MG63 (cell line): ENCODE measurements at regions not wholly inside any gene's neighbourhood (a gene's known extent, or its start where the extent isn't known, plus 50 kb on each side); places are given as distances from the start of the nearest gene placed in this dataset.
A peak's percentile ranks its signal among the peaks of the same experiment; 100 is the strongest.
"Not testable (repeated sequence)": the region's sequence is repeated elsewhere in the genome, so short reads cannot be mapped to it uniquely, and the experiment has no call there.

Experiments used
- DNase-seq: peaks from one replicate; pipeline ENCODE4 v3.0.0-alpha.2; 2020
- H3K27me3 ChIP-seq: fragments of 250-450 bp; sonication (Bioruptor Pico); 2 replicates; pipeline ENCODE4 v1.5.1; 2020; ENCODE audit warnings: mild to moderate bottlenecking, moderate library complexity
- H3K36me3 ChIP-seq: fragments of 250-450 bp; sonication (Bioruptor Pico); 2 replicates; pipeline ENCODE4 v1.5.1; 2020; ENCODE audit warnings: mild to moderate bottlenecking, moderate library complexity
- H3K4me3 ChIP-seq: fragments of 250-450 bp; sonication (Bioruptor Pico); 2 replicates; pipeline ENCODE4 v1.5.1; 2020; ENCODE audit warnings: mild to moderate bottlenecking, moderate library complexity
- H3K9me3 ChIP-seq: fragments of 250-450 bp; sonication (Bioruptor Pico); 2 replicates; pipeline ENCODE4 v1.5.1; 2020; ENCODE audit warnings: mild to moderate bottlenecking, moderate library complexity

DNA sequence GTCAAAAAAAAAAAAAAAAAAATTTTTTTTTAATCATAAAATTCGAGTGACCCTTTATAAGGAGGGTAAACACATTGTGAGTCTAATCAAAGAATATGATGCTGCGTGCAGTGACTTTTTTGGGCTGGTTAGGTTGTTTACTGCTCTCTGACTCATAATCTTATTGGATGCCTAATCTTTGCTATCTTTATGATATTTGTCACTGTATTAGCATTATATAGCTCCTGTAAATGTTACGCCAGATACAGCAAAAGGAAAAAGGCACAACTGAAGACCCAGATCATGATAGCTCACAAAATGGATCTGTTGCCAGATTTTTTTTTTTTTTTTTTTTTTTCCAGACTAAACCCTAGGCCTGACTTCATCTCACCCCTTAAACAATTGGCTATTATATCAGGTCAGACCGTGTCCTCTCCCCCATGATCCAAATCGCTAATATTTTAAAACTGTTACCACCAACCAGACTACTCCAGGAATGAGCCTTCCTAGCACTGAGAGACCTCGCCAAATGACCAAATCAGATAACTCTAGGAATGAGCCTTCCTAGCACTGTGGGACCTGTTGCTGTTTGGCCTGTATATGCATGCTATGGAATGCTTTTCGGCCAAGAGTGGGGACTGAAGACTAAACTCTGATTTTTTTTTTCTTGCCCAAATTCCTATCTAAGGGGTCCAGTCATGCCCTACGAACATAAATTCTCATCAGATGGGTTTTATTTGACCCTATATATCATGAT, 131.7 kb upstream of the MYO10 start:
- Histone ChIP-seq H3K27me3 (no peaks in the 10 kb centered on the region), H3K4me3 (no peak overlapping the region), H3K36me3 (no peaks in the 10 kb centered on the region), H3K9me3 (no peaks in the 10 kb centered on the region)
- no peak for DNase-seq

DNA sequence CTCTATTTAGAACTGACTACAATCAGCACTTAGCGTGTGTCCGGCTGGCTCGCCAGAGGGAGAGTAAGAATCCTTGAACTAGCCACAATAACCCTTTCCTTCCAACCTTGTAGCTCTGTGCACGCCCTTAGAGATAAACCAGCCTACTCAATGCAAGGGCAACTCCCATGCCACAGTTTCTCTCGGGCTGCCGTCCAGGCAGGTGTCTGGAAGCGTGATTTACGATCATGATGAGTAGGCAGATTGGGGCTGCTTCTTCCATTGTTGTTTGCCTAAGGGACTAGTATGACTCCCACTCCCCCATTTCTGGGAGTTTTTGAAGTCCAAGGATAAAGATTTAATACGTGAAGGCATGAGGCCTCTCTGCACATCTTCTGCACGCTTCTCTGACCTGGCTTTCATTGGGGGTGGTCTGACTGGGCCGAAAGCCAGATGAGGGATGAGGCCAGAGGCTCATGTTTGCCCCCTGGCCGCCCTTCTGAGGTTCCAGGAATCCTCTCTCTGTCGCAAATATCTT, 134.0 kb upstream of the MYO10 start:
- Histone ChIP-seq H3K36me3 (no peaks in the 10 kb centered on the region), H3K9me3 (no peaks in the 10 kb centered on the region), H3K27me3 (no peaks in the 10 kb centered on the region), H3K4me3 (no peak overlapping the region)
- no peak for DNase-seq

GRCh38 chr5:17070647-17071046, 134.6 kb upstream of the MYO10 start:
- H3K4me3 ChIP-seq = no peak overlapping the region
- H3K36me3 ChIP-seq = no peaks in the 10 kb centered on the region
- DNase-seq = no peak
- H3K9me3 ChIP-seq = no peaks in the 10 kb centered on the region
- no peaks in the 10 kb centered on the region for H3K27me3 ChIP-seq

DNA sequence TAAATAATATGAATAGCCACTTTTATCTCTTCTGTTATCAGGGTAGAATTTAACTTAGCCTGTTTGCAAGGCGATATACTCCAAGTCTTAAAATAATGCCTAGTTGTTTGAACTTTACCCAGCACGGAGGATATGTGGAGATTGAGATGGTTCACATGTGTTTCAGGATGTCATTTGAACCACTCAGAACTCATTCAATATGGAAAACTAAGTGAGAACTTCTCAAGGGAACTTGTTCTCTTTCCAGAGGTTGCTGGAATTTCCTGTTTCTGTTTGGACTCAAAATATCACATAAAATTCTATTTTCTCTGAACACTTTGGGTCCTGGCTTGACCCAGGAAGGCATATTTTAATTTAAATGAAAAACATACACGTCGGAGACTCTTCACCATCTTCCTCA, 139.1 kb upstream of the MYO10 start:
- H3K9me3 ChIP-seq = no peaks in the 10 kb centered on the region
- no peak for DNase-seq
- no peaks in the 10 kb centered on the region for H3K27me3 ChIP-seq
- H3K4me3 ChIP-seq = no peak overlapping the region
- no peaks in the 10 kb centered on the region for H3K36me3 ChIP-seq

DNA sequence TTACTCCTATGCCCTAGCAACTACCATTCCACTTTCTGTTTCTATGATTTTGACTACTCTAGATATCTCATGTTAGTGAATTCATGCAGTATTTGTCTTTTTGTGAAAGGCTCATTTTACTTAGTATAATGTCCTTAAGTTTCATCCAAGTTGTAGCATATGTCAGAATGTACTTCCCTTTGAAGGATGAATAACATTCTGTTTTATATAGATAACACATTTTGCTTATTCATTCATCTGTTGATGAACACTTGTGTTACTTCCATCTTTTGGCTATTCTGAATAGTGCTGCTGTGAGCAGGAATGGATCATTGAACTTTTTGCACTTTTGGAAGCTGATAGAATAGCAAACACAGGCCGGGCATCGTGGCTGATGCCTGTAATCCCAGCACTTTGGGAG, 140.2 kb upstream of the MYO10 start:
- Histone ChIP-seq H3K27me3 (no peaks in the 10 kb centered on the region), H3K4me3 (no peak overlapping the region), H3K9me3 (no peaks in the 10 kb centered on the region), H3K36me3 (no peaks in the 10 kb centered on the region)
- no peak for DNase-seq

DNA sequence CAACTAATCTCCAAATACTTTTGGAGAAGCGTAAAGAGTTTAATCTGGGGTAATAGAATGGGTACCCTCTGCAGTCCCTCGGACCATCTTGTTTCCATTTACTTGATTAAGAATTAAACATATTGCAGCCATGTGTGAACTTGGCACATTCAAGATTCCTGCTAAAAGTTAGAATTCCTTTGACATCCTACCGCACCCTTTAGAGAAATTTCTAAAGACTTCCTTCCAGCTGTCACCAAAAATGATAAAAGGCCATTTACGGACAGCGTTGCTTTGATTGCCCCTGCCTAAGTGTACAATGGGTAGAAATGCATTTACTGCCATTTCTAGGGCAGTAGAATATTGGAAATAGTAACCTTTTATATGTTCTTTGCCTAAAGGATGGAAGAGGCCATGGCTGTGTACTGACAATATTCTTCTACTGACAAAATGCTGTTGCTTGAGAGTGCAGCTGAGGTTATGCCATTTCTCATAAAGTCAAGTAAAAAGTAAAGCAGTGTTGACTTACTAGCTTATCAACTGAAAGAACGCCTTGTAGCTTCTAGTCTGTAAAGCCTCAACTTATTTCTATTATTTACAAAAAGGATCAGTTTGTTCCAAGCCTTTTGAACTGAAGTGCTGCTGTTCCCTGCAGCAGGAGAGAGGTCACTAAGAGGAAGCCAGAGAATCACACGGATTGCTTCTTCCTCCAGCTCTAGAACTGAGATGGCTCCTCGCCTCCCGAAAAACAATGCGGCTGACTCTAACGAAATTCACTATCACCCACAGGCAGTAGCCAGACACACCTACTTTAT, 139.8 kb upstream of the BASP1 start:
- Histone ChIP-seq H3K36me3 (no peaks in the 10 kb centered on the region), H3K27me3 (no peaks in the 10 kb centered on the region), H3K4me3 (no peak overlapping the region), H3K9me3 (no peaks in the 10 kb centered on the region)
- no peak for DNase-seq

- H3K4me3 ChIP-seq = no peak overlapping the region
- no peaks in the 10 kb centered on the region for H3K9me3 ChIP-seq
- DNase-seq = no peak
- no peaks in the 10 kb centered on the region for H3K36me3 ChIP-seq
- H3K27me3 ChIP-seq = no peaks in the 10 kb centered on the region
Measured at GRCh38 chr5:17079562-17079961, 137.9 kb upstream of the BASP1 start.

DNA sequence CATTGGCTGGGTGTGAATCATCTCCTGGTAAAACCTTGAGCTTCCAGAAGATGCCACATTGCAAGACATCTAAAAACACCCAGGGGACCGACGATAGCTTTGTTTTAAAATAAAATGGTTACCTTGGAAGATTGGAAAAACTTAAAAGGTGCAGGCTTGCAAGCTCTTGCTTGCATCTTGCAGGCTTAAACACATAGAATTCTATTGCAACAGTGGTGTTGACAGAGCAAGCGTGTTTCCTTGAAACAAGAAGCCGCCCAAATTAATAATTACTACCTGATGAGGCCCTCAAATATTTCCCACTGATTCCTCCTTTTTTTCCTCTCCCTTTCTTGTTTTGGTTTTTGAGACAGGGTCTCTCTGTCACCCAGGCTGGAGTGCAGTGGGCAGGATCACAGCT, 137.1 kb upstream of the BASP1 start:
- H3K4me3 ChIP-seq = no peak overlapping the region
- no peak for DNase-seq
- H3K27me3 ChIP-seq = no peaks in the 10 kb centered on the region
- H3K9me3 ChIP-seq = no peaks in the 10 kb centered on the region
- H3K36me3 ChIP-seq = no peaks in the 10 kb centered on the region

DNA sequence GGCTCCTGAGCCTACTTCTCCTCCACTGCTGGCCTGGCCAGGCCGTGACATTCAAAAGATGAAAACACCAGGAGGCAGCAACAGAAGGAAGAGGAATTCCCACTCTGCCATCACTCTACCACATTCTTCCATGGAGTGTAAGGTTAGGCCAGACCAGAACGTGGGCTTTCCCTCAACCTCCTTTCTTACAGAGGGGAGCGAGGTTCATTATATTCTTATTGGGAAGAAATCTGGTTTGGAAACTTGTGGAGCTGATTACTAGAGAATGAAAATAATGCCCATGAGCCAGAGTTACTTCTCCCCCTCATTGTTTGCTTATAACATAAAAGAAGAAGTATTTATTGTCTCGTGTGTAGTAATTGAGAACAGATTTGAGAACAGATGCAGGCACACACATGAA, 136.3 kb upstream of the BASP1 start:
- Histone ChIP-seq H3K36me3 (no peaks in the 10 kb centered on the region), H3K9me3 (no peaks in the 10 kb centered on the region), H3K4me3 (no peak overlapping the region), H3K27me3 (no peaks in the 10 kb centered on the region)
- DNase-seq = no peak

- DNase-seq, H3K4me3 ChIP-seq, H3K9me3 ChIP-seq, H3K36me3 ChIP-seq, H3K27me3 ChIP-seq: not testable (repeated sequence)
Measured at GRCh38 chr5:17083276-17083675, 134.2 kb upstream of the BASP1 start.

DNA sequence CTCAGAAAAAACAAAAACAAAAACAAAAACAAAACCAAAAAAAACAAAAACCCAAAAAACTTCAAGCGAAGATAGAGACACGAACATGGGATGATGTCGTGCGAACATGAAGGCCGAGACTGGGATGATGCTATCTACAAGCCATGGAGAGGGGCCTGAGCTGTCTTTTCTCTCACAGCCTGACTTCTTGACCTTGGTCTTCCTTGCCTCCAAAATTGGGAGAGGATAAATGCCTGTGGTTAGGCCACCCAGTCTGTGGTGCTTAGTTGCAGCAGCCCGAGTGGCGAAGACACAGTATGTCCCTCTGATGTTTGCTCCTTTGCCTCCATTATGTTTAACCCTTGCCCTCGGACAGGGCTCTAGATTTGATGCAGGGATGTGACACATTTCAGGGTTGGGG, 130.4 kb upstream of the BASP1 start:
- Histone ChIP-seq H3K4me3 (no peak overlapping the region), H3K9me3 (no peaks in the 10 kb centered on the region), H3K27me3 (no peaks in the 10 kb centered on the region), H3K36me3 (no peaks in the 10 kb centered on the region)
- no peak for DNase-seq

DNA sequence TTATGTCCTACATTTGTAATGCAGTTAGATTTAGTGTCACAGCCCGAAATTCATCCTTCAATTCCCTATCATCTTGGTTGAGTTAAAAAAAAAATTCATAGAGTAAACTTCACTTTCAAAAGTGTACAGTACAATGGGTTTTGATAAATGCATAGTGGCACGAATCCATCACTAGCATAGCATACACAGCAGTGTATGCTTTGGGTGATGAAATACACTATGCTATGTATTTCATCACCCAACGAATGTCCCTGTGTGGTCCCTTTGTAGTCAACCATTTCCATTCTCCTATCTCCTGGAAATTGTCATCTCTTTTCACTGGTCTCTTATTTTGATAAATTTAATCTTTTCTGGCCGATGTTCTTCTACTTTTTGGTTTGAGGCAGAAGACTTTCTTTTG, 129.4 kb upstream of the BASP1 start:
- no peaks in the 10 kb centered on the region for H3K36me3 ChIP-seq
- DNase-seq = no peak
- H3K9me3 ChIP-seq = no peaks in the 10 kb centered on the region
- no peaks in the 10 kb centered on the region for H3K27me3 ChIP-seq
- no peak overlapping the region for H3K4me3 ChIP-seq

GRCh38 chr5:17089001-17089400, 128.4 kb upstream of the BASP1 start:
- no peak overlapping the region for H3K4me3 ChIP-seq
- DNase-seq = no peak
- H3K9me3 ChIP-seq = no peaks in the 10 kb centered on the region
- no peaks in the 10 kb centered on the region for H3K27me3 ChIP-seq
- no peaks in the 10 kb centered on the region for H3K36me3 ChIP-seq

DNA sequence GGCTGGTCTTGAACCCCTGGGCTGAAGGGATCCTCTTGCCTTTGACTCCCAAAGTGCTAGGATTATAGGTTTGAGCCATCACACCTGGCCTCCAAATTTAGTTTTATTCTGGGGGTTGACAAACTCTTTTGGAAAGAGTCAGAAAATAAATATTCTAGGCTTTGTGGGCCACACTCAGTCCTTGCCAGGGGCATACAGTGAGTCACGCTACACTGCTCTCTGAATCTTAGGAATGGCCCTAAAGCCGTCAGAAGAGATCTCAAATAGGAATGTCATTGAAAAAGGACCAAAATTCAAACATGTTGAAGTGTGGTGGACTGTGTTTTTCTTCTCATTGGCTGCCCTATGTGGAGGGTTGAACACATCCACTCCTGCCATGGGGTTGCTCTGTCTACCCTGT, 127.7 kb upstream of the BASP1 start:
- H3K27me3 ChIP-seq = no peaks in the 10 kb centered on the region
- no peaks in the 10 kb centered on the region for H3K36me3 ChIP-seq

DNA sequence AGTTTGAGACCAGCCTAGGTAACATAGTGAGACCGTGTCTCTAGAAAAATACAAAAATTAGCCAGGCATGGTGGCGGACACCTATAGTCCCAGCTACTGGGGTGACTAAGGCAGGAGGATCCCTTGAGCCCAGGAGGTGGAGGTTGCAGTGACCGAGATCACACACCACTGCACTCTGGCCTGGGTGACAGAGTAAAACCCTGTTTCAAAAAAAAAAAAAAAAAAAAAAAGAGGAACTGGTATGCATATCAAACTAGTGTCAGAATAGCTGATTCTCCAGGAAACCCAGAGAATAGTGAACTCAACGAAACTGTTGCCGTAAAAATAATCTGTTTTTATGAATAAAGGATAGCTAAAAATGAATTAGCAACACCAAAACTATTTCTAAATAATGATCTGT, 126.6 kb upstream of the BASP1 start:
- Histone ChIP-seq H3K36me3 (no peaks in the 10 kb centered on the region), H3K9me3 (no peaks in the 10 kb centered on the region), H3K27me3 (no peaks in the 10 kb centered on the region), H3K4me3 (no peak overlapping the region)
- DNase-seq = no peak

More for the DNA sequence above, 127.7 kb upstream of the BASP1 start:
- H3K4me3 ChIP-seq = no peak overlapping the region
- H3K9me3 ChIP-seq = no peaks in the 10 kb centered on the region
- peak; percentile 79 for DNase-seq

- H3K9me3 ChIP-seq = no peaks in the 10 kb centered on the region
- DNase-seq = peak; percentile 61
- no peaks in the 10 kb centered on the region for H3K27me3 ChIP-seq
- no peaks in the 10 kb centered on the region for H3K36me3 ChIP-seq
- no peak overlapping the region for H3K4me3 ChIP-seq
Measured at GRCh38 chr5:17094830-17095229, 122.6 kb upstream of the BASP1 start.

GRCh38 chr5:17096952-17097695, 120.3 kb upstream of the BASP1 start:
- Histone ChIP-seq H3K4me3 (no peak overlapping the region), H3K9me3 (no peaks in the 10 kb centered on the region), H3K36me3 (no peaks in the 10 kb centered on the region), H3K27me3 (no peaks in the 10 kb centered on the region)
- DNase-seq = no peak
